H1 (cell line): ENCODE measurements at regions not wholly inside any gene's neighbourhood (a gene's known extent, or its start where the extent isn't known, plus 50 kb on each side); places are given as distances from the start of the nearest gene placed in this dataset. TPM values are rescaled to one million over a fixed set of nuclear protein-coding genes. Genes with fewer than 3 reads are reported as not detected.

Experiments
- small RNA-seq: library from polyadenylated mRNA; stranded (forward); fragments of <200 nt; extraction: miRNeasy Mini kit (QIAGEN cat#:217004); gene quantifications from one replicate; pipeline ENCODE3, GENCODE V24; 2013; ENCODE audit not compliant: insufficient read depth

Small RNAs in the stretch of these regions (small RNA-seq; reads per million reads assigned to genes)
- not detected for gene RNU4ATAC9P
